ENCODE measurements at regions not wholly inside any gene's neighbourhood (a gene's known extent, or its start where the extent isn't known, plus 50 kb on each side); places are given as distances from the start of the nearest gene placed in this dataset.

GRCh38 chr5:22918511-22918910, 65.4 kb upstream of the CDH12 start:
- DNase-seq = no peak
- TF ChIP-seq CTCF (IDR thresholded peaks at IDR 0.05) = no peak
- no peak for ATAC-seq

GRCh38 chr5:22916393-22916792, 63.2 kb upstream of the CDH12 start:
- no peak for TF ChIP-seq CTCF (IDR thresholded peaks at IDR 0.05)

More at GRCh38 chr5:22918511-22918910, 65.4 kb upstream of the CDH12 start:
- Histone ChIP-seq H3K9me3 (no peaks in the 10 kb centered on the region), H3K27ac (no peak overlapping the region), H3K27me3 (no peaks in the 10 kb centered on the region), H3K4me1 (no peaks in the 10 kb centered on the region), H3K36me3 (no peaks in the 10 kb centered on the region), H3K4me3 (no peak overlapping the region)
- intact Hi-C loops (cut with DNase I) = no loop called here

GRCh38 chr5:22911019-22911418, 57.9 kb upstream of the CDH12 start:
- DNase-seq (no peak), ATAC-seq (no peak)
- no peak for TF ChIP-seq CTCF (IDR thresholded peaks at IDR 0.05)
- Histone ChIP-seq H3K27me3 (no peaks in the 10 kb centered on the region), H3K4me3 (no peak overlapping the region), H3K9me3 (no peaks in the 10 kb centered on the region), H3K4me1 (no peaks in the 10 kb centered on the region), H3K27ac (no peak overlapping the region), H3K36me3 (no peaks in the 10 kb centered on the region)
- intact Hi-C loops (cut with DNase I) = no loop called here

More at GRCh38 chr5:22916393-22916792, 63.2 kb upstream of the CDH12 start:
- Histone ChIP-seq H3K4me3 (no peak overlapping the region), H3K27me3 (no peaks in the 10 kb centered on the region), H3K36me3 (no peaks in the 10 kb centered on the region), H3K27ac (no peak overlapping the region), H3K9me3 (no peaks in the 10 kb centered on the region), H3K4me1 (no peaks in the 10 kb centered on the region)
- intact Hi-C loops (cut with DNase I) = no loop called here
- ATAC-seq (no peak), DNase-seq (no peak)

- H3K4me1 ChIP-seq = no peaks in the 10 kb centered on the region
- H3K27me3 ChIP-seq = no peaks in the 10 kb centered on the region
- no peak for TF ChIP-seq CTCF (IDR thresholded peaks at IDR 0.05)
- intact Hi-C loops (cut with DNase I) = no loop called here
- H3K9me3 ChIP-seq = no peaks in the 10 kb centered on the region
- H3K4me3 ChIP-seq = no peak overlapping the region
- ATAC-seq (no peak), DNase-seq (no peak)
- H3K36me3 ChIP-seq = no peaks in the 10 kb centered on the region
- no peak overlapping the region for H3K27ac ChIP-seq
Observed at GRCh38 chr5:22910523-22910922, 57.4 kb upstream of the CDH12 start.

GRCh38 chr5:22908586-22908985, 55.4 kb upstream of the CDH12 start:
- Histone ChIP-seq H3K27ac (no peak overlapping the region), H3K36me3 (no peaks in the 10 kb centered on the region), H3K4me3 (no peak overlapping the region), H3K4me1 (no peaks in the 10 kb centered on the region), H3K27me3 (no peaks in the 10 kb centered on the region), H3K9me3 (no peaks in the 10 kb centered on the region)
- intact Hi-C loops (cut with DNase I) = no loop called here
- no peak for TF ChIP-seq CTCF (IDR thresholded peaks at IDR 0.05)
- ATAC-seq = no peak
- no peak for DNase-seq

Measured in left lung (tissue), 4 donors.